NCI-H774 (cell line): ENCODE measurements at regions not wholly inside any gene's neighbourhood (a gene's known extent, or its start where the extent isn't known, plus 50 kb on each side); places are given as distances from the start of the nearest gene placed in this dataset.

Experiments
- DNase-seq: peaks from one replicate; lab custom pipeline; 2025; lab: John Stamatoyannopoulos, UW

GRCh38 chr2:128817813-128818212 is 499.1 kb upstream of the HS6ST1 start:
- no peak for DNase-seq

- DNase-seq, result no peak
Measured at GRCh38 chr2:128818248-128818647, 499.6 kb upstream of the HS6ST1 start.

- DNase-seq, result no peak
Measured at GRCh38 chr2:128818704-128819491, 500.2 kb upstream of the HS6ST1 start.

GRCh38 chr2:128820452-128820851 is 501.8 kb upstream of the HS6ST1 start:
- no peak for DNase-seq

- no peak for DNase-seq
Measured at GRCh38 chr2:128821010-128821409, 502.3 kb upstream of the HS6ST1 start.

GRCh38 chr2:128832946-128833663 is 514.4 kb upstream of the HS6ST1 start:
- DNase-seq, result no peak

- no peak for DNase-seq
Measured at GRCh38 chr2:128833664-128834027, 515.0 kb upstream of the HS6ST1 start.

- DNase-seq, result no peak
Measured at GRCh38 chr2:128834207-128834879, 515.7 kb upstream of the HS6ST1 start.

- no peak for DNase-seq
Measured at GRCh38 chr2:128834880-128835252, 516.2 kb upstream of the HS6ST1 start.

- no peak for DNase-seq
Measured at GRCh38 chr2:128835342-128835855, 516.7 kb upstream of the HS6ST1 start.

- DNase-seq, result no peak
Measured at GRCh38 chr2:128835974-128836373, 517.3 kb upstream of the HS6ST1 start.

- no peak for DNase-seq
Measured at GRCh38 chr2:128836559-128837100, 518.0 kb upstream of the HS6ST1 start.

- DNase-seq, result no peak
Measured at GRCh38 chr2:128838244-128838643, 519.6 kb upstream of the HS6ST1 start.

- no peak for DNase-seq
Measured at GRCh38 chr2:128841803-128842202, 523.1 kb upstream of the HS6ST1 start.

GRCh38 chr2:128867311-128867710 is 548.6 kb upstream of the HS6ST1 start:
- no peak for DNase-seq

GRCh38 chr2:128867936-128868636 is 549.4 kb upstream of the HS6ST1 start:
- no peak for DNase-seq

- no peak for DNase-seq
Measured at GRCh38 chr2:128868686-128869551, 550.3 kb upstream of the HS6ST1 start.

- DNase-seq, result no peak
Measured at GRCh38 chr2:128874608-128875007, 555.9 kb upstream of the HS6ST1 start.

- DNase-seq, result no peak
Measured at GRCh38 chr2:128876986-128877983, 558.6 kb upstream of the HS6ST1 start.

GRCh38 chr2:128879161-128879560 is 560.5 kb upstream of the HS6ST1 start:
- DNase-seq, result no peak
